ENCODE measurements at regions not wholly inside any gene's neighbourhood (a gene's known extent, or its start where the extent isn't known, plus 50 kb on each side); places are given as distances from the start of the nearest gene placed in this dataset.

DNA sequence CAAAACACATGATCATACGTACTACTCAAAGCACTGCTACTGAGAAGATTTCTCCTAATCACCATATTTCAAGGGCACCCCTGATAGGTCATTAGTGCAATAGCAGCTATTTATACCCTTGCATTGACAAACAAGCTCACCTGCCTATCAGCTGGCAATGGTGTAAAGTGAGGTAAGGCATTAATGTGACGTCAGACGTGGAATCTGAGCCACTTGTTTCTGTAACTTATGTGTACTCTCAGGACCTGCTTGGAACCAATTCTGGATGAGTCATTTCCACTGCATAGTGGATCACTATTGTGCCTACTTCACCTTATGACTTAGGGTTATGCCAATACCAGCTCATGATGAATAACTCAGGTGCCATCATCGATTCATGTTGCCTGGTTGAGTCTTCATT is 628.5 kb upstream of the CELF2 start:
- DNase-seq: no peak

- DNase-seq: no peak
Observed at GRCh38 chr10:10392511-10392910, 625.2 kb upstream of the CELF2 start.

DNA sequence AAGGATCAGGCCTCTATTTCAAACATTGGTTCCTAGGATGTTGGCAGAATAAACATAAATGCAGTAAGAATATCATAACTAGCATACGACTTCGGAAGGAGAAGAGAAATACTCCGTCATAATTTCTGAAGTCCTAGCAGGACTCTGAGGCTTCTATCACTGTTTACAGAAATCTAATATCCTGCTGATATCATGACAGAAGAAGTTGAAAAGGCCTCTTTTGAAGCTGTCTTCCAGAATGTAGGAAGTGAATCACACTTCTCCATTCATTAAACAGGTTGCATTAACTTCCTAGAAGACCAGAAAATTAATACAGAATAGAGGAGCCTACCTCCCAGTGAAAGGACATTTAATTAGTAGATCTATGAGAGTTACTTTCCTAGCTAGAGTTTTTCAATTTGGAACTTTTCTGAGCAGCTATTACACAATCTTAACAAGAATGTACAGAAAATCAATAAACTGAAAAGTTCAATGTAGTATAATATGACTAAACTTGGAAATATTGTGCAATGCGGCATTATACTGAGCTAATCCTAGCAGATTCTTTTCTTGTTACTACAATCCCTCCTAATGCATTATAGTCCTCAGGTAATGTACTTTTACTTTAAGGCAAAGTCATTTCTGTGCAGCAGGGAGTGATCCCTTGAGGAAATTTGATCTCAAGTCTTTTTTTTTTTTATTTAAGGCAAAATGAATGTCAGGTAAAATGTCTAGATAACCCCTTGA is 622.6 kb upstream of the CELF2 start:
- no peak for DNase-seq

DNA sequence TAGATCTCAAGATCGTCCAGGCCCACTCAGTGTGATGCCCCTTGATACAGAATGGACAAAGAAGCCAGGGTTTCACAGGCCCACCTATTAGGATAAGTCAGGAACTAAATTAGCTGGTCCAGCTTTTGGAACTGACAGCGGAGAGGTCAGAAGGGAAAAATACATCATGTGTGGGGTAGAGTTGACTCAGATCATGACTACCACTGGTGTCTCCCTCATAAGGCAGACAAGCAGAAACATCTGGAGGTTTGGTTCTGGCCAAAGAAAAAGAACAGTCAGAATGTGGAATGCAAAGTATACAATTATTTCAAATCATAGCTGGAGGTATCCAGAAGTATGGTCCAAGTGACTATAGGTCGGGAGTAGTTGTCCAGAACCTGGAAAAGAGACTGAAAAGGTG is 621.1 kb upstream of the CELF2 start:
- no peak for DNase-seq

GRCh38 chr10:10397906-10398305 is 619.8 kb upstream of the CELF2 start:
- no peak for DNase-seq

DNA sequence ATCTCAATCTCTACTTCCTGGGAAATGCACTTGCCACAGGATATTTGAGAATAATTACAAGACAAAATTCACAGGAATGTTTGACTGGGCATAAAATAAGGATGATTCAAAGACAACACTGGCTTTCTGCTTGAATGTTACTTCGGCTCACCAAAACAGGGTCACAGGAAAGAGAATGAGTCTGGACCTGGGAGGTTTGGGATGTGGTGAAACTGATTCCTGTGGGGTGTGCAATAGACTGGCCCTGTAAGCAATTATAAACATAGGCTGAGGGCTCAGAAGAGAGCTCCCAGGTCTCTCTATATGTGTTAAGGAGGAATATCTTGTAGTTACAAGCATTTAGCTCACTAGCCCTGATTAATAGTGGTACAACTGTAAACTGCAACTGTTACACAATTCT is 613.9 kb upstream of the CELF2 start:
- DNase-seq: no peak

- no peak for DNase-seq
Observed at GRCh38 chr10:10417671-10418070, 600.0 kb upstream of the CELF2 start.

DNA sequence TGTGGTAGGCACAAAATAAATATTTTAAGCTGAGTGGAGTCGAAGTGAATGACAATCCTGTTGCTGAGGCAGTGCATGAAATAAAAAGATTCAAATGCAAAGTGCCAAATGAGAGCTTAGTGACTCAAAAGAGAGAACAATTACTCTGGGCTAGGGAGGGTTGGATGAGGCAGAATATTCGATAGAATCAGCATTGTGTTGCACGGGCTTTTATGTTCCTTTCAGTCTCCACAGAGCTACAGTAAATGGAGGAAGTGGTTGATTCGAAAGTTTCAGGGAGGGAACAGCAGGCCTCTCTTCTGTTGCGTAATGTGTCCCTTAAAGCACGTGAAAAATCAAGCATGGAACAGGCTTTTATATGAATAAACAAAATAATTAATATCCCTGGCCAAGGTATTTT is 599.3 kb upstream of the CELF2 start:
- no peak for DNase-seq

GRCh38 chr10:10421071-10421470 is 596.6 kb upstream of the CELF2 start:
- DNase-seq: no peak

GRCh38 chr10:10431422-10432066 is 586.1 kb upstream of the CELF2 start:
- no peak for DNase-seq

- no peak for DNase-seq
Observed at GRCh38 chr10:10432296-10433035, 585.2 kb upstream of the CELF2 start.

GRCh38 chr10:10434312-10434711 is 583.4 kb upstream of the CELF2 start:
- DNase-seq: no peak

- DNase-seq: no peak
Observed at GRCh38 chr10:10437886-10438285, 579.8 kb upstream of the CELF2 start.

- no peak for DNase-seq
Observed at GRCh38 chr10:10438335-10439100, 579.2 kb upstream of the CELF2 start.

GRCh38 chr10:10456856-10457255 is 560.8 kb upstream of the CELF2 start:
- DNase-seq: no peak

DNA sequence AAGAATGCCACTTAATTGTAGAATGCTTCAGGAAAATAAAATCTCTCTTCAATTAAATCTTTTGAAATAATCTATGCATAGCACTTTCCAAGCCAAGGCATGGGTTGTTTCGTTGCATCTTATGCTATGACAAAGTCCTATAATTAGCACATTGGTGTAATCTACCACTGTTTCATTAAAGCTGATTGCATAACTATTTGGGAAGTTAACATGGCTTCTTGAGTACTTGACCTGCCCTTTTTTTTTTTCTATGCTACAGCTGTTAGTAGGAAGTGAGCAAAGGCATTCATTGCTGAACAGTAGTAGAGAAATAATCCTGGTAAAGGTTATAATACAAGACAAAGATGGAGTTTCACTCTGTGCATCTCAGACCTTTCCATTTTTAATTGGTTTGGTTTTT is 557.2 kb upstream of the CELF2 start:
- DNase-seq: no peak

GRCh38 chr10:10462151-10462941 is 555.3 kb upstream of the CELF2 start:
- DNase-seq: no peak

DNA sequence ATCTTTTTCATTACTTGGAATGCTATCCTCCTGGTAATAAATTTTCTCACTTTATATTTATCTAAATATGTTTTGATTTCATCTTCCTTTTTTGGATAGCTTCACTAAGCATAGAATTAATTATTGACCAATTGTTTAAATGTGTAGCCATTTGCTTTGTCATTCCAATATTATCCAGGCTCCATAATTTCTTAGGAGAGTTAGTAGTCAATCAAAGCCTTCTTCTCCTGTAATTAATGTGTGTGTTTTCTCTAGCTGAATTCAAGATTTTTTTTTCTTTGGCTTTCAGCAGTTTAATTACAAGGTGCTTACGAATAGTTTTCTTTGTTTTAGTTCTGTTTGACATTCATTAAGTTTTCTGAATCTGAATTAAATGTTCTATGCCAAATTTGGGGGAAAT is 545.9 kb upstream of the CELF2 start:
- no peak for DNase-seq

GRCh38 chr10:10475812-10476211 is 541.9 kb upstream of the CELF2 start:
- no peak for DNase-seq

- no peak for DNase-seq
Observed at GRCh38 chr10:10477844-10478243, 539.8 kb upstream of the CELF2 start.

GRCh38 chr10:10479465-10479864 is 538.2 kb upstream of the CELF2 start:
- no peak for DNase-seq

- no peak for DNase-seq
Observed at GRCh38 chr10:10482613-10483012, 535.1 kb upstream of the CELF2 start.

GRCh38 chr10:10489076-10489475 is 528.6 kb upstream of the CELF2 start:
- DNase-seq: no peak
